Astrocyte of the cerebellum (primary cell): ENCODE measurements at regions not wholly inside any gene's neighbourhood (a gene's known extent, or its start where the extent isn't known, plus 50 kb on each side); places are given as distances from the start of the nearest gene placed in this dataset.

Source experiments
- DNase-seq: peaks from one replicate; pipeline ENCODE4 v3.0.0-alpha.2; 2011; ENCODE audit warnings: low read depth
- H3K4me3 ChIP-seq: 2 replicates; pipeline ENCODE4 v1.5.1; 2011; ENCODE audit warnings: mild to moderate bottlenecking, low read depth, low read length, moderate library complexity
- CTCF ChIP-seq: IDR thresholded peaks from 2 replicates; pipeline ENCODE4 v1.5.1; 2012; ENCODE audit warnings: low read length, low read depth, moderate library complexity, mild to moderate bottlenecking; ENCODE audit errors: missing control alignments
- in situ Hi-C: cut with HindIII; loops from 2 replicates; pipeline ENCODE4 v1.10.0; 2017; ENCODE audit warnings: low sequenced_read_pairs

GRCh38 chr5:160950311-160950710, 98.3 kb upstream of the ATP10B start:
- in situ Hi-C loops: no loop called here
- TF ChIP-seq CTCF: no peak
- no peak overlapping the region for H3K4me3 ChIP-seq
- DNase-seq: no peak

DNA sequence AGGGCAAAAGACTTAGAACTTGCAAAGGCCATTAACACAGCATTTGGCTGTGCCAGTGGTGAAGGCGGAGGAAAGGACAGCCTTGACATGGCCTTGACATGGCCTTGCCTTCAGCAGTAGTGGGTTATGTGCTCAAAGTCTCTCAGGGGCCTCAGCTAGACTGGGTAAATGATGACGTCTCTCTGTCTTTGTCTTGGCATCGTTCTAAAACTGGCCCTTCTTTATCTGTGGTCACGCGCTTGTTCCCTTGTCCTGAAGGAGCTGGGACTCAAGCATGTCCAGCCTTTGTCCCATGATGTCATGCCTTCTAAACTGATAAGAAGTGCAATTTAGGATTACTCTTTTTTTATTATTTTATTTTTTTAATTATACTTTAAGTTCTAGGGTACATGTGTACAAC, 88.7 kb upstream of the ATP10B start:
- no peak for DNase-seq
- H3K4me3 ChIP-seq: no peak overlapping the region
- in situ Hi-C loops: no loop called here
- TF ChIP-seq CTCF: no peak

- in situ Hi-C loops: no loop called here
- no peak for DNase-seq
Observed at GRCh38 chr5:160938532-160938931, 86.5 kb upstream of the ATP10B start.

DNA sequence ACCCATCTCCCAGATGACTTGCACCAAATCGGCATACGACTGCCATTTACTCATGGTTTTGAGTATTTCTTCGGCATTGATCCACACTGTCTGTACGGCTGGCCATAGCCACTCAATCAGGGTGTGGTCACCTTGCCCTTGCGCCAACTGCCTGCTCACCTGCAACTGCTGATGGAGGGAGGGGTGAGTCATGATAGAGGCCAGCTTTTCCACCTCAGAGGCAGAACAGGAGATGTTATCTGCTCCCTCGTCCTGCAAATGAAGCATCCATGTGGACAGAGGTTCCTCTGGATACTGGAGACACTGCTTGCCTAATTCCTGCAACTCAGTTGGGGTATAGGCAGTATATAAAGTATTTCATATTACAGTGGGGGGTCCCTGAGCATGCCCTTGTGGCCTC, 85.6 kb upstream of the ATP10B start:
- in situ Hi-C loops: no loop called here
- no peak overlapping the region for H3K4me3 ChIP-seq
- no peak for TF ChIP-seq CTCF
- no peak for DNase-seq

More at GRCh38 chr5:160938532-160938931, 86.5 kb upstream of the ATP10B start:
- no peak for TF ChIP-seq CTCF
- H3K4me3 ChIP-seq: no peak overlapping the region

DNA sequence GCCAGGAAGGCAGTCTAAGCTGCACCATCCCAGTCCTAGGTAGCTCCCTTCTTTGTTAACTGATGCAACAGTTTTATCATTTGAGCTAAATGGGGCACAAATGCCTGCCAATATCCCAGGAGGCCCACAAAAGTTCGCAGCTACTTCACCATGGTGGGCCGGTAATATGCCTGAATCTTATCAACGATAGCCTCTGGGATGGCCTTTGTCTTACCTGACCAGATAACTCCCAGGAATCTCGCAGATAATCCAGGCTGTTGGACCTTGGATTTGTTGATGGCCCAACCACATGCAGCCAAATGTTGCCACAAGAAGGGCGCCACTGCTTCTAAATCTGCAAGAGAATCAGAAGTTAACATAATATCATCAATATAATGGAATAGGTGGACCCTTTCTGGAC, 83.8 kb upstream of the ATP10B start:
- in situ Hi-C loops: no loop called here
- TF ChIP-seq CTCF: no peak
- no peak overlapping the region for H3K4me3 ChIP-seq
- DNase-seq: no peak

DNA sequence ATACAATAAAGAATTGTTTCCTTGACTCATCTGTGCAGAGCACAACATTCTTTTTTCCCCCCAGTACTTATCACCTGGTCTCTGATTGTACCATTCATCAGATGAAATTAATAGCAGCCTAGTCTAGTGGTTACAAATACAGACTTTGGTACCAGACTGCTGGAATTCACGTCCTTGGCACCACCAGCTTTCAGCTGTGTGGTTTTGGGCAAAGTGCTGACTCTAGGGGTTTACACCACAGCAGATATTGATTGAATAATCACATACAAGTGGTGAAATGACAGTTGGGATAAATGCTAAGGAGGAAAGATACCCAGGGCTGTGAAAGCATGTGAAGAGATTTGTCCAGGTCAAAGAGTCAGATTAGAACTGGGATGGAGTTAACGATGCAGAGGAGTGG, 79.3 kb upstream of the ATP10B start:
- H3K4me3 ChIP-seq: no peak overlapping the region
- in situ Hi-C loops: no loop called here
- no peak for DNase-seq
- TF ChIP-seq CTCF: no peak

- DNase-seq: no peak
- H3K4me3 ChIP-seq: no peak overlapping the region
- in situ Hi-C loops: no loop called here
- no peak for TF ChIP-seq CTCF
Observed at GRCh38 chr5:160930406-160930805, 78.4 kb upstream of the ATP10B start.
